Heart left ventricle (tissue), 13 donors: ENCODE measurements at regions not wholly inside any gene's neighbourhood (a gene's known extent, or its start where the extent isn't known, plus 50 kb on each side); places are given as distances from the start of the nearest gene placed in this dataset.

Source experiments
- POLR2A ChIP-seq, 2 donors: fragments of 450-650 bp; IDR thresholded peaks; one replicate each; pipeline ENCODE4 v1.6.1; 2017; ENCODE audit warnings: antibody characterized with exemption in 2 of 2, mild to moderate bottlenecking in 2 of 2, moderate library complexity in 2 of 2
- TF ChIP-seq, protein P1 (sequence below), 12 donors: fragments of 200-600 bp; sonication (generic) in 4 of 12; IDR thresholded peaks; one replicate each; pipeline versions ENCODE4 v1.5.0 to v1.8.0; 2018 to 2022; ENCODE audit warnings: antibody characterized with exemption in 12 of 12, mild to moderate bottlenecking in 5 of 12
- donor health status: ischemic (EF 13 %, LVEDD 7.1; RV severe dilation, severe dysfunction).
- donor health status: DM: no; HTN: yes; CAD: no.
- donor health status: DM: no; HTN: no; CAD: no.
- donor health status: ischemic (EF 25% LVEDD 6.9; RV normal size, moderate dysfunction).
- donor health status: ischemic (EF 25% LVEDD 5.7; RV mildly dilated, moderate dysfunction).
- donor health status: ischemic (EF 35%, LVEDD 5.7; RV mildly dilated, moderate dysfunction).
- donor health status: nonischemic (EF 11% LVEDD 7.7; RV severe dilation, severe dysfunction).
- donor health status: DM: yes; HTN: yes; CAD: no.
- donor health status: PGD.
- donor health status: ischemic (EF 29% LVEDD 5.4; RV normal size, mild dysfunction).
- donor health status: nonischemic (EF 23%, LVEDD 6.1; RV moderate dilation, normal function).

DNA sequence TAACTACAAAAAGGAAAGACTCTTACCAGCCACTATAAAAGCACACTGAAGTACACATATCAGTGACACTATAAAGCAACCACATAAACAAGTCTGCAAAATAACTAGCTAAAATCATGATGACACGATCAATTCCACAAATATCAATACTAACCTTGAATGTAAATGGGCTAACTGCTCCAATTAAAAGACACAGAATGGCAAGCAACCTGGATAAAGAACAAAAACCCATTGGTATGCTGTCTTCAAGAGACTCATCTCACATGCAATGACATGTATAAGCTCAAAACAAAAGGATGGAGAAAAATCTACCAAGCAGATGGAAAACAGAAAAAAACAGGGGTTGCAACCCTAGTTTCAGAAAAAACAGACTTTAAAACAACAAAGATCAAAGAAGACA, 59.7 kb upstream of the LYPLAL1 start:
- TF ChIP-seq, protein P1, sequence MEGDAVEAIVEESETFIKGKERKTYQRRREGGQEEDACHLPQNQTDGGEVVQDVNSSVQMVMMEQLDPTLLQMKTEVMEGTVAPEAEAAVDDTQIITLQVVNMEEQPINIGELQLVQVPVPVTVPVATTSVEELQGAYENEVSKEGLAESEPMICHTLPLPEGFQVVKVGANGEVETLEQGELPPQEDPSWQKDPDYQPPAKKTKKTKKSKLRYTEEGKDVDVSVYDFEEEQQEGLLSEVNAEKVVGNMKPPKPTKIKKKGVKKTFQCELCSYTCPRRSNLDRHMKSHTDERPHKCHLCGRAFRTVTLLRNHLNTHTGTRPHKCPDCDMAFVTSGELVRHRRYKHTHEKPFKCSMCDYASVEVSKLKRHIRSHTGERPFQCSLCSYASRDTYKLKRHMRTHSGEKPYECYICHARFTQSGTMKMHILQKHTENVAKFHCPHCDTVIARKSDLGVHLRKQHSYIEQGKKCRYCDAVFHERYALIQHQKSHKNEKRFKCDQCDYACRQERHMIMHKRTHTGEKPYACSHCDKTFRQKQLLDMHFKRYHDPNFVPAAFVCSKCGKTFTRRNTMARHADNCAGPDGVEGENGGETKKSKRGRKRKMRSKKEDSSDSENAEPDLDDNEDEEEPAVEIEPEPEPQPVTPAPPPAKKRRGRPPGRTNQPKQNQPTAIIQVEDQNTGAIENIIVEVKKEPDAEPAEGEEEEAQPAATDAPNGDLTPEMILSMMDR (IDR thresholded peaks at IDR 0.05): no peak
- TF ChIP-seq POLR2A (IDR thresholded peaks at IDR 0.05): no peak
